GM10248 (cell line): ENCODE measurements at regions not wholly inside any gene's neighbourhood (a gene's known extent, or its start where the extent isn't known, plus 50 kb on each side); places are given as distances from the start of the nearest gene placed in this dataset.

Experiments
- CTCF ChIA-PET: fragments of 300-600 bp; sonication (Branson Sonifier 250); formaldehyde crosslinking; extraction: SDS; loops from one replicate; lab custom pipeline; 2021; ENCODE audit warnings: antibody characterized with exemption; lab: Yijun Ruan, JAX
- POLR2A ChIA-PET: fragments of 350-650 bp; sonication (Branson Sonifier 250); formaldehyde crosslinking; extraction: SDS; loops from one replicate; lab custom pipeline; 2020; ENCODE audit warnings: antibody characterized with exemption; lab: Yijun Ruan, JAX
- DNase-seq: peaks from one replicate; pipeline ENCODE4 v3.0.0; 2012; ENCODE audit errors: extremely low spot score
- CTCF ChIP-seq: IDR thresholded peaks from 2 replicates; pipeline ENCODE4 v1.5.1; 2012; ENCODE audit warnings: mild to moderate bottlenecking, low read depth; ENCODE audit errors: extremely low read depth, missing control alignments, control extremely low read depth

GRCh38 chr20:40893610-40894236, 134.9 kb upstream of the TOP1 start:
- no peak for DNase-seq
- no peak for TF ChIP-seq CTCF
- ChIA-PET POLR2A (no interaction called here), CTCF (no interaction called here)

GRCh38 chr20:40894237-40894630, 134.4 kb upstream of the TOP1 start:
- TF ChIP-seq CTCF: no peak
- ChIA-PET POLR2A (no interaction called here), CTCF (no interaction called here)
- no peak for DNase-seq

GRCh38 chr20:40895182-40895581, 133.4 kb upstream of the TOP1 start:
- ChIA-PET CTCF (no interaction called here), POLR2A (no interaction called here)
- no peak for TF ChIP-seq CTCF
- DNase-seq: no peak

GRCh38 chr20:40896814-40897700, 131.6 kb upstream of the TOP1 start:
- no peak for DNase-seq
- ChIA-PET POLR2A (no interaction called here), CTCF (no interaction called here)
- TF ChIP-seq CTCF: no peak

GRCh38 chr20:40899344-40899743, 129.3 kb upstream of the TOP1 start:
- ChIA-PET CTCF (no interaction called here), POLR2A (no interaction called here)
- TF ChIP-seq CTCF: no peak
- no peak for DNase-seq

GRCh38 chr20:40900666-40901215, 127.9 kb upstream of the TOP1 start:
- CTCF ChIA-PET: no interaction called here
- POLR2A ChIA-PET: no interaction called here
- DNase-seq: no peak
- no peak for TF ChIP-seq CTCF
